IPS-15b (cell line): ENCODE measurements at regions not wholly inside any gene's neighbourhood (a gene's known extent, or its start where the extent isn't known, plus 50 kb on each side); places are given as distances from the start of the nearest gene placed in this dataset.
A peak's percentile ranks its signal among the peaks of the same experiment; 100 is the strongest.
"Not testable (repeated sequence)": the region's sequence is repeated elsewhere in the genome, so short reads cannot be mapped to it uniquely, and the experiment has no call there.

ENCODE experiments used
- H3K27me3 ChIP-seq: one replicate; pipeline ENCODE4 v1.6.1; 2013; ENCODE audit warnings: low read length; ENCODE audit not compliant: control insufficient read depth, insufficient read depth
- H3K36me3 ChIP-seq: one replicate; pipeline ENCODE4 v1.6.1; 2013; ENCODE audit warnings: low read length; ENCODE audit not compliant: control insufficient read depth, insufficient read depth
- H3K4me1 ChIP-seq: one replicate; pipeline ENCODE4 v1.6.1; 2013; ENCODE audit warnings: mild to moderate bottlenecking, low read length; ENCODE audit not compliant: control insufficient read depth, insufficient read depth
- H3K4me3 ChIP-seq: one replicate; pipeline ENCODE4 v1.5.1; 2013; ENCODE audit warnings: low read depth, low read length
- H3K9ac ChIP-seq: one replicate; pipeline ENCODE4 v1.6.1; 2013; ENCODE audit warnings: low read depth, mild to moderate bottlenecking, low read length
- H3K9me3 ChIP-seq: one replicate; pipeline ENCODE4 v1.6.1; 2013; ENCODE audit warnings: mild to moderate bottlenecking, low read length; ENCODE audit not compliant: control insufficient read depth, insufficient read depth

- H3K9ac ChIP-seq, result no peak overlapping the region
Observed at GRCh38 chr3:177352424-177352823, 155.1 kb upstream of the TBL1XR1 start.

GRCh38 chr3:177353140-177353539, 155.9 kb upstream of the TBL1XR1 start:
- H3K4me3 ChIP-seq, result no peak overlapping the region
- H3K27me3 ChIP-seq, result peaks cover 26% of the 10 kb centered on the region
- peaks cover 7% of the 10 kb centered on the region for H3K4me1 ChIP-seq
- H3K9me3 ChIP-seq, result no peaks in the 10 kb centered on the region
- no peak overlapping the region for H3K9ac ChIP-seq
- H3K36me3 ChIP-seq, result no peaks in the 10 kb centered on the region

More at GRCh38 chr3:177352424-177352823, 155.1 kb upstream of the TBL1XR1 start:
- H3K36me3 ChIP-seq, result no peaks in the 10 kb centered on the region
- no peaks in the 10 kb centered on the region for H3K4me1 ChIP-seq
- H3K27me3 ChIP-seq, result peaks cover 33% of the 10 kb centered on the region
- no peaks in the 10 kb centered on the region for H3K9me3 ChIP-seq
- H3K4me3 ChIP-seq, result no peak overlapping the region

- H3K4me3 ChIP-seq, H3K9me3 ChIP-seq, H3K4me1 ChIP-seq, H3K9ac ChIP-seq, H3K36me3 ChIP-seq: not testable (repeated sequence)
- H3K27me3 ChIP-seq, result peaks cover 22% of the 10 kb centered on the region
Observed at GRCh38 chr3:177353879-177354278, 156.6 kb upstream of the TBL1XR1 start.

- Histone ChIP-seq H3K27me3 (peaks cover 16% of the 10 kb centered on the region), H3K9me3 (no peaks in the 10 kb centered on the region), H3K9ac (no peak overlapping the region), H3K36me3 (no peaks in the 10 kb centered on the region), H3K4me3 (no peak overlapping the region), H3K4me1 (peaks cover 9% of the 10 kb centered on the region)
Observed at GRCh38 chr3:177354466-177354865, 157.2 kb upstream of the TBL1XR1 start.

- Histone ChIP-seq H3K9ac (no peak overlapping the region), H3K36me3 (no peaks in the 10 kb centered on the region), H3K4me3 (no peak overlapping the region), H3K4me1 (peaks cover 17% of the 10 kb centered on the region), H3K9me3 (no peaks in the 10 kb centered on the region), H3K27me3 (peaks cover 16% of the 10 kb centered on the region)
Observed at GRCh38 chr3:177356113-177356512, 158.8 kb upstream of the TBL1XR1 start.

GRCh38 chr3:177356952-177357351, 159.7 kb upstream of the TBL1XR1 start:
- Histone ChIP-seq H3K4me3 (no peak overlapping the region), H3K9me3 (no peaks in the 10 kb centered on the region), H3K27me3 (peaks cover 16% of the 10 kb centered on the region), H3K9ac (no peak overlapping the region), H3K36me3 (no peaks in the 10 kb centered on the region), H3K4me1 (peaks cover 17% of the 10 kb centered on the region)

GRCh38 chr3:177357352-177358090, 160.2 kb upstream of the TBL1XR1 start:
- peak overlapping the region; percentile 30 for H3K4me3 ChIP-seq
- no peaks in the 10 kb centered on the region for H3K36me3 ChIP-seq
- H3K9me3 ChIP-seq, result no peaks in the 10 kb centered on the region
- H3K9ac ChIP-seq, result no peak overlapping the region
- H3K27me3 ChIP-seq, result peaks cover 15% of the 10 kb centered on the region
- peaks cover 17% of the 10 kb centered on the region for H3K4me1 ChIP-seq

GRCh38 chr3:177358091-177358976, 161.1 kb upstream of the TBL1XR1 start:
- Histone ChIP-seq H3K36me3 (no peaks in the 10 kb centered on the region), H3K27me3 (peaks cover 10% of the 10 kb centered on the region), H3K9ac (peak overlapping the region; percentile 51), H3K9me3 (no peaks in the 10 kb centered on the region), H3K4me1 (peaks cover 17% of the 10 kb centered on the region), H3K4me3 (peak overlapping the region; percentile 47)

GRCh38 chr3:177358977-177359592, 161.8 kb upstream of the TBL1XR1 start:
- H3K4me3 ChIP-seq, result peak overlapping the region; percentile 47
- H3K36me3 ChIP-seq, result no peaks in the 10 kb centered on the region
- no peaks in the 10 kb centered on the region for H3K9me3 ChIP-seq
- peaks cover 7% of the 10 kb centered on the region for H3K27me3 ChIP-seq
- peaks cover 17% of the 10 kb centered on the region for H3K4me1 ChIP-seq
- H3K9ac ChIP-seq, result peak overlapping the region; percentile 51

GRCh38 chr3:177359593-177360357, 162.5 kb upstream of the TBL1XR1 start:
- Histone ChIP-seq H3K27me3 (peaks cover 7% of the 10 kb centered on the region), H3K36me3 (no peaks in the 10 kb centered on the region), H3K9ac (peak overlapping the region; percentile 51), H3K4me1 (peaks cover 17% of the 10 kb centered on the region), H3K4me3 (peak overlapping the region; percentile 47), H3K9me3 (no peaks in the 10 kb centered on the region)
